ENCODE measurements at regions not wholly inside any gene's neighbourhood (a gene's known extent, or its start where the extent isn't known, plus 50 kb on each side); places are given as distances from the start of the nearest gene placed in this dataset.

DNA sequence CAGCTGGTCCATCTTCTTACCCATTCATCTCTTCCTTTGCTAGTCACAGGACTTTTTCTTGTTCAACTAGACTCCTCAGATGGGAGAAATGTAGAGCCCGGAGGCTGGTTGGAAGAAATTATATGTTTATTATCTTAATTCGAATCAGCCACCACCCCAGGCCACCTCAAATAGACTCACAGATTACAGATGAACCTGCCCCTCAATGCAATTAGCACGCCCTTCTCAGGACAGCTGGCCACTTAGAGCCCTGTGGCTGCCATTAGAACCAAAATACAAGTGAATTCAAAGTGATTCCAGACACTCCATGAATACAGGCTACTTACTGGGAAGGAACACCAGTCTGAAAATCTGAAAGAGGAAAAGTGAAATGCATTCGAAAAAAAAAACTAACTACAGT, 176.4 kb downstream of the MAFB start:
- H2AFZ ChIP-seq (ENCODE audit: low read length) = no peak overlapping the region
- H4K91ac ChIP-seq (replicated peaks; ENCODE audit: insufficient read length, low read length) = no peak overlapping the region
- DNase-seq (ENCODE audit: low read depth in 1 of 2, low spot score in 2 of 2) (no peak), FAIRE-seq (no peak)
- H3K4me2 ChIP-seq (ENCODE audit: insufficient read depth in 1 of 2, low read depth in 2 of 2, low read length in 2 of 2) = no peak overlapping the region
- CTCF ChIA-PET (ENCODE audit: partially characterized antibody) = interaction anchor here (0.6 to 1.1 kb wide), 2 partner anchors 9 to 1397 kb away, joined by 3 read pairs; no protein-coding TSS in a partner anchor
- H2BK12ac ChIP-seq (ENCODE audit: low read depth, low read length) = no peak overlapping the region
- no peaks in the 10 kb centered on the region for H3K79me1 ChIP-seq (ENCODE audit: low read depth, low read length)
- 89% methylated on average over 4 of the region's 4 CpGs; no CpG with 5 or more reads in 1 of the 2 experiments for WGBS, 2 experiments (ENCODE audit: extremely low coverage in 1 of 2, insufficient coverage in 1 of 2, insufficient read length in 1 of 2, insufficient replicate concordance in 2 of 2, low coverage in 1 of 2, low lambda C conversion rate in 2 of 2, missing lambda C conversion rate in 1 of 2)
- H4K20me1 ChIP-seq (replicated peaks in 1 of 2; ENCODE audit: control insufficient read depth in 1 of 2, insufficient read depth in 2 of 2, low read length in 2 of 2) = no peaks in the 10 kb centered on the region
- H2BK15ac ChIP-seq (ENCODE audit: low read length) = no peak overlapping the region
- 0 out of 7 replicates have a peak, but pooled peaks cover 0 to 4% (median 0%) of the 10 kb centered on the region in 4 experiments for H3K4me1 ChIP-seq (replicated peaks in 1 of 4; ENCODE audit: control insufficient read depth in 3 of 4, insufficient read depth in 4 of 4, low read length in 3 of 4)
- H2BK120ac ChIP-seq (replicated peaks; ENCODE audit: low read depth, low read length) = no peak overlapping the region
- H4K5ac ChIP-seq (ENCODE audit: insufficient read length, low read depth, low read length) = no peak overlapping the region
- H3K56ac ChIP-seq (replicated peaks; ENCODE audit: insufficient read length, low read depth, low read length) = no peak overlapping the region
- H3K9ac ChIP-seq (replicated peaks in 1 of 4; ENCODE audit: extremely low read depth in 1 of 4, low read depth in 3 of 4, low read length in 3 of 4) = no peak overlapping the region
- H3K4ac ChIP-seq (replicated peaks; ENCODE audit: insufficient read length, low read depth, low read length) = no peak overlapping the region
- no peak overlapping the region for H3K14ac ChIP-seq (ENCODE audit: insufficient read length)
- H3K23ac ChIP-seq (ENCODE audit: insufficient read length) = no peak overlapping the region
- no peaks in the 10 kb centered on the region for H3K9me3 ChIP-seq (ENCODE audit: insufficient read depth in 2 of 2, low read depth in 1 of 2, low read length in 1 of 2)
- no peaks in the 10 kb centered on the region for H3K36me3 ChIP-seq (ENCODE audit: control insufficient read depth in 2 of 4, insufficient read depth in 4 of 4, low read length in 3 of 4)
- H4K8ac ChIP-seq (ENCODE audit: extremely low read depth, insufficient read depth, low read length) = no peak overlapping the region
- no peak overlapping the region for H2AK5ac ChIP-seq (ENCODE audit: low read depth, low read length)
- no peaks in the 10 kb centered on the region for H3K79me2 ChIP-seq (ENCODE audit: control insufficient read depth in 1 of 2, insufficient read depth in 2 of 2, low read length in 2 of 2)
- no peaks in the 10 kb centered on the region; the same call in 1 of the 2 replicates for H3K23me2 ChIP-seq (ENCODE audit: low read depth, low read length)
- POLR2A ChIA-PET (ENCODE audit: partially characterized antibody) = no interaction called here
- no peak overlapping the region for H3K18ac ChIP-seq (ENCODE audit: extremely low read depth, low read length)
- no peak overlapping the region for H3K4me3 ChIP-seq (ENCODE audit: extremely low read depth in 1 of 4, insufficient read depth in 2 of 4, low read depth in 3 of 4, low read length in 4 of 4)
- H2BK5ac ChIP-seq (ENCODE audit: low read depth, low read length) = no peak overlapping the region
- H2BK20ac ChIP-seq (ENCODE audit: low read length) = no peak overlapping the region
- H3K27me3 ChIP-seq (replicated peaks in 1 of 4; ENCODE audit: control insufficient read depth in 3 of 4, extremely low read depth in 1 of 4, insufficient read depth in 3 of 4, low read length in 3 of 4) = no peaks in the 10 kb centered on the region
- H3K27ac ChIP-seq (ENCODE audit: low read depth, low read length) = no peak overlapping the region
- no peak for TF ChIP-seq CBX8 (IDR thresholded peaks at IDR 0.05; ENCODE audit: borderline replicate concordance, low read depth, low read length)
- TF ChIP-seq CBX5 (IDR thresholded peaks at IDR 0.05; ENCODE audit: low read depth, low read length) = no peak
- no peak for TF ChIP-seq NANOG (IDR thresholded peaks at IDR 0.05; ENCODE audit: insufficient read depth, low read depth, low read length, poor library complexity, severe bottlenecking)
- no peak for TF ChIP-seq SP2 (IDR thresholded peaks at IDR 0.05; ENCODE audit: low read length)
- TF ChIP-seq CEBPB (IDR thresholded peaks at IDR 0.05; ENCODE audit: low read depth, low read length) = no peak
- TF ChIP-seq CTCF (IDR thresholded peaks at IDR 0.05; ENCODE audit: control extremely low read depth in 1 of 3, insufficient read depth in 1 of 3, low read depth in 1 of 3, low read length in 3 of 3) = no peak
- TF ChIP-seq TCF12 (IDR thresholded peaks at IDR 0.05; ENCODE audit: low read depth, low read length) = no peak
- TF ChIP-seq, protein P1, sequence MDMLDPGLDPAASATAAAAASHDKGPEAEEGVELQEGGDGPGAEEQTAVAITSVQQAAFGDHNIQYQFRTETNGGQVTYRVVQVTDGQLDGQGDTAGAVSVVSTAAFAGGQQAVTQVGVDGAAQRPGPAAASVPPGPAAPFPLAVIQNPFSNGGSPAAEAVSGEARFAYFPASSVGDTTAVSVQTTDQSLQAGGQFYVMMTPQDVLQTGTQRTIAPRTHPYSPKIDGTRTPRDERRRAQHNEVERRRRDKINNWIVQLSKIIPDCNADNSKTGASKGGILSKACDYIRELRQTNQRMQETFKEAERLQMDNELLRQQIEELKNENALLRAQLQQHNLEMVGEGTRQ (IDR thresholded peaks at IDR 0.05; ENCODE audit: low read length) = no peak
- TF ChIP-seq FOSL1 (IDR thresholded peaks at IDR 0.05; ENCODE audit: insufficient read depth, low read depth, low read length) = no peak
- no peak for TF ChIP-seq KDM4A (IDR thresholded peaks at IDR 0.05; ENCODE audit: low read depth, low read length, severe bottlenecking)
- no peak for TF ChIP-seq GTF2F1 (IDR thresholded peaks at IDR 0.05; ENCODE audit: borderline replicate concordance, low read depth, low read length)
